Stimulated activated CD8-positive, alpha-beta memory T cell treated with anti-CD3 and anti-CD28 coated beads, Interleukin-2, amount 100 ng/mL, for 48 hours (primary cell): ENCODE measurements at regions not wholly inside any gene's neighbourhood (a gene's known extent, or its start where the extent isn't known, plus 50 kb on each side); places are given as distances from the start of the nearest gene placed in this dataset.
"Not testable (repeated sequence)": the region's sequence is repeated elsewhere in the genome, so short reads cannot be mapped to it uniquely, and the experiment has no call there.

Experiments
- DNase-seq, 2 donors: peaks; one replicate each; pipeline ENCODE4 v3.0.0-alpha.2; 2020; ENCODE audit warnings: low read depth in 2 of 2

DNA sequence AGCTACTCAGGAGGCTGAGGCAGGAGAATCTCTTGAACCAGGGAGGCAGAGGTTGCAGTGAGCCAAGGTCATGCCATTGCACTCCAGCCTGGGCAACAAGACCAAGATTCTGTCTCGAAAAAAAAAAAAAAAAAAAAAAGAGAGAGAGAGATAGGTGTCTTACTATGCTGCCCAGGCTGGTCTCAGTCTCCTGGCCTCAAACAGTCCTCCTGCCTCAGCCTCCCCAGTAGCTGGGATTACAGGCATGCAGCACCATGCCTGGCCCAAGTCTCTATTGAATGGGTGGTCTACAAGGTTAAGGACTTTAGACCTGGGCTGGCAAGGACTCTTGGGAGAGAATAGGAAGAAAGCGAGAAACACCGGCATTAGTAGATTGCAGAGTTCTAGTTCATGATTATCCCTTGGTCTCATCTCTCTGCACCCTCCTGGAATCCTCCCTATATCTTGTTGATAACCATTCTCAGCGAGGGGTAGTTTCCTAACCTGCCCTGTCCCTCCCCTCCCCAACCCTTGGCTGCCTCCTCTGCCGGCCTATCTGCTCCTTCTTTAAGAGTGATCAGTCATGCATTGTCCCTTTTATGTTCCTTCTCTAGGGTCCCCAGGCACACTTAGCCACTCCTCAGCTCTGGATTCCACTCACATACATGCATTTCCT, 128.1 kb upstream of the MAP1LC3B2 start:
- no peak for DNase-seq

GRCh38 chr12:116431677-116432300, 127.4 kb upstream of the MAP1LC3B2 start:
- DNase-seq: no peak

DNA sequence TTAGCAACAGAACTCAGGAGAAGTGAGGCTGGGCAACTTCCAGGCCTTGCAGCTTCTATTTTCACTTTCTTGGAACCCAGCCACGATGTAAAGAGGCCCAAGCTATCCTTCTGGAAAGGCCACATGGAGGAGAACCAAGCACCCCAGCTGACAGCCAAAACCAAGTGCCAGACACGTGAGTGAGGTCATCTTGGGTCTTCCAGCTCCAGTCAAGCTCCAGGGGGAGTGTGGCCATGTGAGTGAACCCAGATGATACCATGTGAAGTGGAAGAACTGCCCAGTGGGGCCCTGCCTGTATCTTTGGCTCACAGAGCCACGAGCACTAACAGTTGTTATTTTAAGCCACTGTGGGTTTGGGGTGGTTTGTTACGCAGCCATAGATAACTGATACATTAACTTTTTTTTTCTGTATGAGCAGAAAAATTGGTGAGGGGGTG, 126.8 kb upstream of the MAP1LC3B2 start:
- no peak for DNase-seq

- DNase-seq: no peak
Measured at GRCh38 chr12:116433249-116433648, 125.9 kb upstream of the MAP1LC3B2 start.

DNA sequence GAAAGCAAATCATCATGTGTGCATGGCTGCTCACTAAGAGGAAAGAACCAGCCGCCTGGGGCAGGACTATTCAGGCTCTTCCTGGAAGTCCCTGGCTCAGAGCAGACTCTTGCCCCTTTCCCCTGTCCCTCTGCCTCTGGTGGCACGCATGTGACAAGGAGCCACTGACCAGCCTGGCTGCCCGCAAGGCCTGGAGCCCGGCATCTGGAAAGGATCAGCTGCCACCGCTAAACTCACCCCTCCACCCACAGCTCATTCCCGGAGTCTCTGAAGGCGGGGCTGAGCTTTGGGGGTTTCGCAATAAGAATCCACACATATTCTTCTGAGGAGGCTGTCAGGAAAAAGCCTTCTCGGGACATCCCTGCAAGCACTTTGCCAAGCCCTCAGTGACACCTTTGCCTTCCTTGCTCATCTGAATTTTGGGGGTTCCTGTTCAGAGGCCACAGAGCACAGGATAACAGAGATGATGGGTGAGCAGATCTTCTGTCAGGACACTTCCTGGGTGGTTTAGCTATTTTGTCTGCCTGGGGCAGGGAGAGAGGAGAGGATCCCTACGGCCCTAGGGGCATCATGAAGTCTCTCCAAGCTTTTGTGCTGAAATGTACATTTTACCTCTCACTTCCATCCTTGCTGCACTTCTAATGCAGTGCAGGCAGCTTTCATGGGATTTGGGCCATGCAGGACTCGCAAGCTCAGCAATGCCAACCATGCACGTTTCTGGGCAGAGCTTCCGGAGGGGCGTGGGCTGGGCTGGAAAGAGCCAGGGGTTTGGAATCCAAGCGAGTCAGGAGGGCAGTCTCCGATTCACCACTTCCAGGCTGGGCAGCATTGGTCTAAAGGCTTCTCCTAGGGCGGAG, 124.8 kb upstream of the MAP1LC3B2 start:
- no peak for DNase-seq

GRCh38 chr12:116435984-116436383, 123.2 kb upstream of the MAP1LC3B2 start:
- DNase-seq: no peak

DNA sequence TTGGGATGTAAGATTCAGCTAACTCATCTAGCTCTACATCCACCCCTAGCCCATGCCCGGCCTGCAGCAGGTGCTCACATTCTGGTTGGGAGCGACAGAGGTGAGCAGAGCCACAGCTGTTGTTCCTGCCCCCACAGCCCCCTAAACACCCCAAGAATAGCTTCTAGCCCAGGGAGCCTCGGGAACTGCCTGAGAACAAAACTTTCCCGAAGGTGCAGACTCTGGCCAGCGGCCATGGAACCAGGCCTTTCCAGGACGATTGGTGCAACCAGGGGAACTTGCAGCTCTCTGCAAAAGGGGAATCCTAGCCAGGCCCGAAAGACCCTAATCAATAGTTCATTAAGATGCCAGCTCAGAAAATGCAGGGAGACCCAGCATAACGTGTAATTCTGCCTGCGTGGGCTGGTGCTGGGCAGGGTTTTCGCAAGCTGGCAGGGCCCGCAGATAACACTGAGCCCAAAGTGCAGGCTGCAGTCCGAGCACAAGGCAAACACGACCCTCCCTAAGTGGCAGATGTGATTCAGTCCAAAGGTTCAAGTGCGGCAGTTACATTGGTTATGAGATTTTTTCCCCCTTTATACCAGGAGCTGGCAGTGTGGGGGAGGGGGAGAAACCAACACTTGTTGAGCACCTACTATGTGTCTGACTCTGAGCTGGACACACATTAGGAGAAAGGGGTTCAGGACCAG, 122.5 kb upstream of the MAP1LC3B2 start:
- no peak for DNase-seq

GRCh38 chr12:116441292-116441691, 117.9 kb upstream of the MAP1LC3B2 start:
- DNase-seq: no peak

GRCh38 chr12:116442304-116442703, 116.9 kb upstream of the MAP1LC3B2 start:
- no peak for DNase-seq

DNA sequence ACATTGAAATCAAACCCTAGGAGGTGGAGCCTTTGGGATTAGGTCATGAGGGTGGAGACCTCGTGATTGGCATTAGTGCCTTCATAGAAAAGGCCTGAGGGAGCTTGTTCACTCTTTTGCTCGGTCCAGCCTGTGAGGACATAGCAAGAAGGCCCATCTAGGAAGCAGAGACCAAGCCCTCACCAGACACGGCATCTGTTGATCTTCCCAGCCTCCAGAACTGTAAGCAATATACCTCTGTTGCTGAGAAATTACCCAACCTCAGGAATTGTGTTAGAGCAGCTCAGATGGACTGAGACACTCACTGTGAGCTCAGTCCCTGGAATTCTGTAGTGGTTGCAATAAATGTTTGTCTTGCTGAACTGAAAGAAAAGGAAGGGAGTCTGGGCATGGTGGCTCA, 116.2 kb upstream of the MAP1LC3B2 start:
- DNase-seq: no peak

DNA sequence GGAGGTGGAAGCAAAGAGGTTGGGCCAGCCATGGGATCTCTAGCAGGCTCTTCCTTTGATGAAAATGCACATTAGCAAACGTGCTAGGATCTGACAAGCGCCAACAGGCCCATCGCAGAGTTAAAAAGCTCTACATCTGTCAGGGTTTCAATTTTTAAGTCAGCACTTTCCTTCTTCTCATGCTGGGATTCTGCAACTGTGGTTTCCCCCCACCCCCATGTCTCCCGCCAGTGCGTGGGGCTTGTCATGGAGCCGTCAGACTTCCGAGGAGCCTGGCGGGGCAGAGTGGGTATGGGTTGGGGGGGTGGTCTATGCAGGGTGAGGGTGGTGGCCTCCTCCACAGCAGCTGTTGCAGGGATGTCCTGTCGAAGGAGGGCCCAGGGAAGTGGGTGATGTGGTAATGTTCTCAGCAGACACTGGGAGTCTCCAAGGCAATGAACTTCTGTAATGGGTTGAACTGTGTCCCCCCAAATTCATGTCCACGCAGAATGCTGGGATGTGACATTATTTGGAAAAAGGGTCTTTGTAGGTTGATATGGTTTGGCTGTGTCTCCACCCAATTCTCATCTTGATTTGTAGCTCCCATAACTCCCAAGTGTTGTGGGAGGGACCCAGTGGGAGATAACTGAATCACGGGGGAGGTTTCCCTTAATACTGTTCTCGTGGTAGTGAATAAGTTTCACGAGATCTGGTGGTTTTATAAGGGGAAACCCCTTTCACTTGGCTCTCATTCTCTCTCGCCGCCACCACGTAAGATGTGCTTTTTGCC, 115.2 kb upstream of the MAP1LC3B2 start:
- DNase-seq: no peak

DNA sequence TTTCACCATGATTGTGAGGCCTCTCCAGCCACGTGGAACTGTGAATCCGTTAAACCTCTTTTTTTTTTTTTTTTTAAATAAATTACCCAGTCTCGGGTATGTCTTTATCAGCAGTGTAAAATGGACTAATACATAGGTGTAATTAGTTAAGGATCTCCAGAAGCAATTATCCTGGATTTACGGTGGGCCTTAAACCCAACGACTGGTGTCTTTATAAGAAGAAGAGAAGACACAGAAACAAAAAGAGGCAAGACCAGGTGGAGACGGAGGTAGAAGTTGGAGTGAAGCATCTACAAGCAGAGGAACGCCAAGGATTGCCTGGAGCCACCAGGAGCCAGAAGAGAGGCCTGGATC, 114.6 kb upstream of the MAP1LC3B2 start:
- no peak for DNase-seq

- DNase-seq: no peak
Measured at GRCh38 chr12:116448165-116448739, 110.9 kb upstream of the MAP1LC3B2 start.

DNA sequence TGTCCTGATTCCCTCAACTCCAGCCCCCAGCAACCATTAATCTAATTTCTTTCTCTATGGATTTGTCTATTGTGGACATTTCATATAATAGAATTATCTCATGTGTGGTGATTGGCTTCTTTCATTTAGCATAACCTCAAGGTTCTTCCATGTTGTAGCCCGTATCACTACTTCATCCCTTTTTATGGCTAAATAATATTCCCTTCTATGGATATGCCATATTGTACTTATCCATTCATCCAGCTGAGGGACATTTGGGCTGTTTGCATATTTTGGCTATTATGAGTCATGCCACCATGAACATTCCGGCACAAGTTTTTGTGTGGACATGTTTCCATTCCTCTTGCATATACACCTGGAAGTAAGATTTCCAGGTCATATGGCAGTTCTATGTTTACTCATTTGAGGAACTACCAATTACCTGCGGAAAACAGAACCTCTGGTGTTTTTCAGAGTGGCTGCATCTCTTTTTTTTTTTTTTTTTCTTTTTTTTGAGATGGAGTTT, 108.7 kb upstream of the MAP1LC3B2 start:
- no peak for DNase-seq

DNA sequence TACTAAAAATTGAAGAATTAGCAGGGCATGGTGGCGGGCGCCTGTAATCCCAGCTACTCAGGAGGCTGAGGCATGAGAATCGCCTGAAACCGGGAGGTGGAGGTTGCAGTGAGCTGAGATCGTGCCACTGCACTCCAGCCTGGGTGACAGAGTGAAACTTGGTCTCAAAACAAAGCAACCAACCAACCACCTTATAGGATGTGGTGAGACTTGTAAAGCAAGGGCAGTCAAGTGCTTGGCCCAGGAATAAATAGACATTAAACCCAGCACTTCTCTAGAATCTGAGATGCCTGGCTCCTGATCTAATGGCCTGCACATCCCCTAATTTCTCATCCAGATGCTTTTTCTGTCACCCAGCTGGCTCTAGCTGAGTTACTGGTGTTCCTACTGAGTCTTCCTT, 106.2 kb upstream of the MAP1LC3B2 start:
- DNase-seq: not testable (repeated sequence)

DNA sequence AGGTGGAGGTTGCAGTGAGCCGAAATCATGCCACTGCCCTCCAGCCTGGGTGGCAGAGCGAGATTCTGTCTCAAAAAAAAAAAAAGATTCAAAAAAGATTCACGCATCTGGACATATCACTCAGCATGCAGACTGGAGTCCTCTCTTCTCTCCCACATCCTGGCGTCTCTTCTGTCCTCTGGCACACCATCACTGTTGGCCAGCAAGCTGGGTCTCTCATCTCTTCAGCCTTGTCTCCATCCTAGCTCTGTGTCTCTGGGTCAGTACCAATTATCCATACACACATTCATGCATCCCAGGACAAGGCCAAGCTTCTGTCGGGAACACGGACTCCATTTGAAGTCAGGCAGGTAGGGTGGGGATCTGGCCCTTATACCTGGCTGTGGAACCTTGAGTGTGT, 105.5 kb upstream of the MAP1LC3B2 start:
- no peak for DNase-seq

DNA sequence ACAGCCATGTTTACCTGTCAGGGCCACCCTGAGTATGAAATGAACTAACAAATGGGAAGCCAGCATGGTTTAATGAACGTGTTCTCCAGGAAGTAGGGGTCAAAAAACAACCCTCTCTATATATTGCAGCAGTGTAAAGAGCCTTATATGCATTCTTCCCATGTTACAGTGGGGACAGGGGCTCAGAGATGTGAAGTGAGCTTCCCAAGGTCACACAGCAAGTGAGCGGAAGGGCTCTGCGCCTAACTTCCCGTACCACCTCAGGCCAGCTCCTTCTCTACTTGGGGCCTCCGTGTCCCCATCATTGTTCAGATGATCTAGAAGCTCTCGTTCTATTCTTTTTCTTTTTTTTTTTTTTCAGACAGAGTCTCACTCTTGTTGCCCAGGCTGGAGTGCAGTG, 105.1 kb upstream of the MAP1LC3B2 start:
- no peak for DNase-seq

DNA sequence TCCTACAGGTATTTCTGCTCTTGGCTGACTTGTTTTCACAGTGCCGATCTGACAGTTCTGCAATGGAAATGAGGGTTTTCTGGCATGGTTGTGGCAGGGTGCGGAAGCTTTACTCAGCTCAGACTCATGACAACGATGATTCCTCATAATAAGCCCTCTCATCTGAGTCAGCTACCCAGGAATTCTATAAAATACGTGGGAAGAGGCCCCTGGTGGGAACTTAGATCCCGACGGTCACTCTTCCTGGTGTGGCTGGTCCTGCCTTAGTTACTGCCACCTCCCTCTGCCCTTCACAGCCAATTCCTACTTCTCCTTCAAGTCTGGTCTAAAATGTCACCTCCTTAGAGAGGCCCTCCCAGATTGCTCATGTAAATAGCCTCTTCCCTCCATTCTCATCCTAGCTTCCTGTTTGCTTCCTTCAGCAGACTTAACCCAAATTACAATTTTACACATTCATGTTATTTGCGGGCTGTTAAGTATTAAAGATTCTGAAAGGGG, 104.2 kb upstream of the MAP1LC3B2 start:
- no peak for DNase-seq

GRCh38 chr12:116455540-116456329, 103.4 kb upstream of the MAP1LC3B2 start:
- DNase-seq: no peak
